ENCODE measurements at regions not wholly inside any gene's neighbourhood (a gene's known extent, or its start where the extent isn't known, plus 50 kb on each side); places are given as distances from the start of the nearest gene placed in this dataset.

DNA sequence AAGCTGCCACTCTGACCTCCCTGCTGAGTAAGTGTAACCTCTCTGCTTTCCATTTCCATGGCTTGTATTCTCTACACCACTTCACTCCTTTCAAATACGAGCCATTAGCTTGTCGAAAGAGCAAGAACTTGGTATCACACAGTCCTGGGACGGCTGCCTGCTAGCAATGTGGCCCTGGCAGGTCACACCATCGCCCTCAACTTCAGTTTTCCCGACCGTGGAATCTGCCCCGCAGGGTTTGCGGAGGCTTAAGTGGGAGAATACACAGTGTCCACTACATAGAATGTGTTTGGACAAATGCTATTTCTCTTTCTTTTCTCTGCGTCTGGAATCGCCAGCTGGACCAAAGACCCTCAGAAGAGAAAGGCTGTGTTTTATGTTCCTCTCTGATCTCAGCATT, 78.6 kb upstream of the STOX2 start:
- H2BK15ac ChIP-seq (ENCODE audit: low read depth, low read length): no peak overlapping the region
- H3K14ac ChIP-seq (replicated peaks; ENCODE audit: low read depth, low read length): no peak overlapping the region
- no peak overlapping the region for H2BK120ac ChIP-seq (ENCODE audit: low read depth, low read length)
- in situ Hi-C loops (cut with MboI; ENCODE audit: low sequenced_read_pairs): no loop called here
- dilution Hi-C loops (cut with HindIII; ENCODE audit: low sequenced_read_pairs, unreplicated experiment): no loop called here
- no peak overlapping the region for H3K18ac ChIP-seq (ENCODE audit: low read depth, low read length)
- no peaks in the 10 kb centered on the region for H3K4me1 ChIP-seq (ENCODE audit: control insufficient read depth, insufficient read depth, low read length)
- H3K79me1 ChIP-seq (ENCODE audit: low read depth in 1 of 2, low read length in 2 of 2): no peaks in the 10 kb centered on the region
- no peak overlapping the region for H3K23ac ChIP-seq (ENCODE audit: low read depth, low read length)
- no peak overlapping the region for H3K4me3 ChIP-seq (ENCODE audit: insufficient read depth, low read depth, low read length)
- H3K4ac ChIP-seq (ENCODE audit: low read depth, low read length): no peak overlapping the region
- no peak overlapping the region for H4K91ac ChIP-seq (ENCODE audit: insufficient read depth, low read depth, low read length)
- no peak for ATAC-seq (ENCODE audit: low read depth)
- no peaks in the 10 kb centered on the region for H4K20me1 ChIP-seq (ENCODE audit: insufficient read depth, low read length)
- POLR2A ChIA-PET (ENCODE audit: unreplicated experiment): no interaction called here
- DNase-seq: no peak
- H2AFZ ChIP-seq (replicated peaks; ENCODE audit: low read length, poor library complexity): no peak overlapping the region
- no peak overlapping the region for H3K27ac ChIP-seq (ENCODE audit: insufficient read depth, low read length)
- no peak overlapping the region for H4K5ac ChIP-seq (ENCODE audit: low read depth, low read length)
- no peaks in the 10 kb centered on the region for H3K36me3 ChIP-seq (ENCODE audit: control insufficient read depth, insufficient read depth, low read length)
- no peak overlapping the region for H3K56ac ChIP-seq (ENCODE audit: extremely low read depth, insufficient read depth, low read length)
- H3K27me3 ChIP-seq (ENCODE audit: control insufficient read depth, insufficient read depth, low read length): no peaks in the 10 kb centered on the region; the same call in 1 of the 2 replicates
- 42% methylated on average over 2 of the region's 10 CpGs; no CpG with 5 or more reads in 1 of the 2 experiments for WGBS, 2 experiments (ENCODE audit: extremely low coverage in 2 of 2, insufficient read length in 1 of 2)
- CTCF ChIA-PET: interaction anchor here (0.9 kb wide), 1 partner anchor 274 kb away, joined by 3 read pairs; no protein-coding TSS in a partner anchor
- H3K4me2 ChIP-seq (ENCODE audit: low read depth, low read length): no peak overlapping the region
- no peak overlapping the region for H2AK9ac ChIP-seq (replicated peaks; ENCODE audit: low read depth, low read length, poor library complexity)
- H2BK5ac ChIP-seq (ENCODE audit: low read depth, low read length, poor library complexity, severe bottlenecking): no peak overlapping the region
- H3K9ac ChIP-seq (ENCODE audit: low read depth, low read length): no peak overlapping the region
- H4K8ac ChIP-seq (ENCODE audit: low read depth in 2 of 2, low read length in 2 of 2): no peak overlapping the region
- TF ChIP-seq RFX5 (IDR thresholded peaks at IDR 0.05; ENCODE audit: low read depth, low read length) (no peak), RAD21 (IDR thresholded peaks at IDR 0.05; ENCODE audit: low read length) (no peak), ELK1 (IDR thresholded peaks at IDR 0.05; ENCODE audit: borderline replicate concordance, low read depth, low read length) (no peak), MAZ (IDR thresholded peaks at IDR 0.05; ENCODE audit: borderline replicate concordance, low read depth, low read length) (no peak), MAFK (IDR thresholded peaks at IDR 0.05; ENCODE audit: low read depth, low read length) (no peak), RCOR1 (IDR thresholded peaks at IDR 0.05; ENCODE audit: insufficient replicate concordance, low read length) (no peak), USF2 (IDR thresholded peaks at IDR 0.05; ENCODE audit: low read depth, low read length) (no peak), SMC3 (IDR thresholded peaks at IDR 0.05; ENCODE audit: low read depth, low read length) (no peak)
- intact Hi-C loops (cut with micrococcal nuclease): no loop called here
- no peak overlapping the region for H2AK5ac ChIP-seq (ENCODE audit: low read depth, low read length)
- H3K9me1 ChIP-seq (ENCODE audit: insufficient read depth, low read length): no peaks in the 10 kb centered on the region
- H2BK20ac ChIP-seq (ENCODE audit: low read depth, low read length): no peak overlapping the region
- BruUV-seq (replicated peaks): no TSS peak
- H3K9me3 ChIP-seq (ENCODE audit: control insufficient read depth, insufficient read depth, low read length): no peaks in the 10 kb centered on the region
